H1 (cell line): ENCODE measurements at regions not wholly inside any gene's neighbourhood (a gene's known extent, or its start where the extent isn't known, plus 50 kb on each side); places are given as distances from the start of the nearest gene placed in this dataset.

Source experiments
- ATF2 ChIP-seq: IDR thresholded peaks from 2 replicates; pipeline ENCODE4 v1.6.1; 2012; ENCODE audit warnings: low read length, inconsistent platforms
- CTCF ChIP-seq, 3 experiments: IDR thresholded peaks; 1 replicate in 2 of 3; 2 replicates in 1 of 3; pipeline versions ENCODE4 v1.5.1 to v1.6.1; 2011; ENCODE audit warnings: low read length in 3 of 3, mild to moderate bottlenecking in 3 of 3, inconsistent platforms in 2 of 3, low read depth in 1 of 3, moderate library complexity in 1 of 3; ENCODE audit not compliant: insufficient read depth in 1 of 3; ENCODE audit errors: control extremely low read depth in 1 of 3
- EGR1 ChIP-seq: IDR thresholded peaks from 2 replicates; pipeline ENCODE4 v1.6.1; 2011; ENCODE audit warnings: low read depth, low read length, borderline replicate concordance
- GTF2F1 ChIP-seq: IDR thresholded peaks from 2 replicates; pipeline ENCODE4 v1.6.1; 2012; ENCODE audit warnings: low read depth, low read length, improper control_type of control experiment, borderline replicate concordance
- KDM1A ChIP-seq: fragments of 200-600, 300-600 bp; sonication (generic); IDR thresholded peaks from 2 replicates; pipeline ENCODE4 v1.7.1; 2016; ENCODE audit warnings: mild to moderate bottlenecking, low read length, borderline replicate concordance
- KDM4A ChIP-seq: IDR thresholded peaks from one replicate; pipeline ENCODE4 v1.7.1; 2012; ENCODE audit warnings: low read depth, mild to moderate bottlenecking, moderate library complexity, low read length, inconsistent platforms; ENCODE audit not compliant: severe bottlenecking
- SAP30 ChIP-seq: fragments of 300-600 bp; sonication (generic); IDR thresholded peaks from 2 replicates; pipeline ENCODE4 v1.7.1; 2012; ENCODE audit warnings: low read length, moderate library complexity, mild to moderate bottlenecking, inconsistent platforms; ENCODE audit not compliant: insufficient read depth, insufficient replicate concordance
- SP4 ChIP-seq: IDR thresholded peaks from 2 replicates; pipeline ENCODE4 v1.6.1; 2012; ENCODE audit warnings: low read length, inconsistent platforms

- no peak for TF ChIP-seq KDM1A
- no peak for TF ChIP-seq ATF2
- TF ChIP-seq CTCF (IDR thresholded peaks at IDR 0.05; ENCODE audit: control extremely low read depth in 1 of 3, insufficient read depth in 1 of 3, low read depth in 1 of 3, low read length in 3 of 3), result no peak
- TF ChIP-seq GTF2F1, result no peak
- TF ChIP-seq EGR1, result no peak
- TF ChIP-seq SP4, result no peak
- TF ChIP-seq KDM4A, result no peak
- TF ChIP-seq SAP30, result no peak
- TF ChIP-seq, all 59 proteins: peak for 0
These were observed 309.6 kb downstream of the ACTL7B start (continued) for GRCh38 chr9:108546215-108546614.
